IMR-90 (cell line): ENCODE measurements at regions not wholly inside any gene's neighbourhood (a gene's known extent, or its start where the extent isn't known, plus 50 kb on each side); places are given as distances from the start of the nearest gene placed in this dataset.

Experiments
- ATAC-seq: fragments of 200-7000 bp; cut with Tn5 transposase; 2 replicates; pipeline ENCODE4 v1.9.1; 2020; ENCODE audit warnings: low read depth, mild to moderate bottlenecking, moderate library complexity
- BruUV-seq: library from RNA; stranded (reverse); fragments of 400-500 nt; replicated peaks from 2 replicates; lab custom pipeline; 2021; lab: Mats Ljungman, UMichigan
- CTCF ChIA-PET: fragments of 300-600 bp; formaldehyde crosslinking; extraction: SDS; loops from one replicate; lab custom pipeline; 2021; ENCODE audit warnings: antibody characterized with exemption; lab: Yijun Ruan, JAX
- POLR2A ChIA-PET: fragments of 300-600 bp; sonication (Branson Sonifier 250); formaldehyde crosslinking; loops from one replicate; lab custom pipeline; 2022; ENCODE audit warnings: antibody characterized with exemption; ENCODE audit not compliant: unreplicated experiment; lab: Charles Lee
- DNase-seq: peaks from one replicate; pipeline ENCODE4 v3.0.0; 2013
- H2AFZ ChIP-seq: replicated peaks from 2 replicates; pipeline ENCODE3; 2013; ENCODE audit warnings: low read length, mild to moderate bottlenecking; ENCODE audit not compliant: poor library complexity
- H2AK5ac ChIP-seq: 2 replicates; pipeline ENCODE4 v1.6.1; 2013; ENCODE audit warnings: low read depth, low read length, inconsistent platforms
- H2AK9ac ChIP-seq: replicated peaks from 2 replicates; pipeline ENCODE3; 2013; ENCODE audit warnings: mild to moderate bottlenecking, low read depth, low read length, moderate library complexity; ENCODE audit not compliant: poor library complexity
- H2BK120ac ChIP-seq: 2 replicates; pipeline ENCODE4 v1.6.1; 2013; ENCODE audit warnings: low read depth, low read length, inconsistent platforms
- H2BK15ac ChIP-seq: 3 replicates; pipeline ENCODE4 v1.6.1; 2013; ENCODE audit warnings: low read depth, low read length, inconsistent platforms
- H2BK20ac ChIP-seq: 2 replicates; pipeline ENCODE4 v1.6.1; 2013; ENCODE audit warnings: low read depth, mild to moderate bottlenecking, inconsistent platforms, low read length, moderate library complexity
- H2BK5ac ChIP-seq: 2 replicates; pipeline ENCODE4 v1.6.1; 2013; ENCODE audit warnings: mild to moderate bottlenecking, low read depth, low read length, inconsistent platforms; ENCODE audit not compliant: poor library complexity, severe bottlenecking
- H3K14ac ChIP-seq: replicated peaks from 2 replicates; pipeline ENCODE4 v1.6.1; 2013; ENCODE audit warnings: low read depth, low read length, inconsistent platforms
- H3K18ac ChIP-seq: 2 replicates; pipeline ENCODE4 v1.6.1; 2013; ENCODE audit warnings: low read depth, low read length, control low read depth
- H3K23ac ChIP-seq: 2 replicates; pipeline ENCODE4 v1.6.1; 2013; ENCODE audit warnings: low read depth, low read length, inconsistent platforms
- H3K27ac ChIP-seq: 2 replicates; pipeline ENCODE4 v1.5.1; 2013; ENCODE audit warnings: mild to moderate bottlenecking, control low read depth, low read length; ENCODE audit not compliant: insufficient read depth
- H3K27me3 ChIP-seq: 2 replicates; pipeline ENCODE4 v1.6.1; 2013; ENCODE audit warnings: low read length; ENCODE audit not compliant: control insufficient read depth, insufficient read depth
- H3K36me3 ChIP-seq: 2 replicates; pipeline ENCODE4 v1.6.1; 2013; ENCODE audit warnings: low read length, mixed read lengths; ENCODE audit not compliant: control insufficient read depth, insufficient read depth
- H3K4ac ChIP-seq: 2 replicates; pipeline ENCODE4 v1.6.1; 2013; ENCODE audit warnings: low read depth, low read length, inconsistent platforms
- H3K4me1 ChIP-seq: 2 replicates; pipeline ENCODE4 v1.6.1; 2013; ENCODE audit warnings: low read length, mixed read lengths; ENCODE audit not compliant: control insufficient read depth, insufficient read depth
- H3K4me2 ChIP-seq: 2 replicates; pipeline ENCODE4 v1.6.1; 2013; ENCODE audit warnings: low read depth, mild to moderate bottlenecking, control low read depth, low read length, moderate library complexity
- H3K4me3 ChIP-seq: 2 replicates; pipeline ENCODE4 v1.5.1; 2013; ENCODE audit warnings: low read depth, mild to moderate bottlenecking, control low read depth, low read length, moderate library complexity; ENCODE audit not compliant: insufficient read depth
- H3K56ac ChIP-seq: 2 replicates; pipeline ENCODE4 v1.6.1; 2013; ENCODE audit warnings: low read length, inconsistent platforms; ENCODE audit not compliant: insufficient read depth; ENCODE audit errors: extremely low read depth
- H3K79me1 ChIP-seq, 2 experiments: 2 replicates each; pipeline ENCODE4 v1.6.1; 2013; ENCODE audit warnings: low read length in 2 of 2, inconsistent platforms in 1 of 2, low read depth in 1 of 2
- H3K9ac ChIP-seq: 2 replicates; pipeline ENCODE4 v1.6.1; 2013; ENCODE audit warnings: low read depth, low read length, control low read depth
- H3K9me1 ChIP-seq: 2 replicates; pipeline ENCODE4 v1.6.1; 2013; ENCODE audit warnings: low read length, inconsistent platforms; ENCODE audit not compliant: insufficient read depth
- H3K9me3 ChIP-seq: 2 replicates; pipeline ENCODE4 v1.6.1; 2013; ENCODE audit warnings: low read length; ENCODE audit not compliant: control insufficient read depth, insufficient read depth
- H4K20me1 ChIP-seq: 2 replicates; pipeline ENCODE4 v1.6.1; 2013; ENCODE audit warnings: low read length, inconsistent platforms; ENCODE audit not compliant: insufficient read depth
- H4K5ac ChIP-seq: 2 replicates; pipeline ENCODE4 v1.6.1; 2013; ENCODE audit warnings: mild to moderate bottlenecking, low read depth, low read length, control low read depth
- H4K8ac ChIP-seq, 2 experiments: 2 replicates each; pipeline ENCODE4 v1.6.1; 2013; ENCODE audit warnings: low read depth in 2 of 2, low read length in 2 of 2, control low read depth in 1 of 2, inconsistent platforms in 1 of 2
- H4K91ac ChIP-seq: 2 replicates; pipeline ENCODE4 v1.6.1; 2013; ENCODE audit warnings: low read depth, low read length, inconsistent platforms; ENCODE audit not compliant: insufficient read depth
- BHLHE40 ChIP-seq: fragments of 150-350 bp; IDR thresholded peaks from 2 replicates; pipeline ENCODE4 v1.6.1; 2016; ENCODE audit warnings: mild to moderate bottlenecking, low read depth, low read length
- CHD1 ChIP-seq: IDR thresholded peaks from 2 replicates; pipeline ENCODE4 v1.6.1; 2012; ENCODE audit warnings: low read depth, low read length, improper control_type of control experiment
- ELK1 ChIP-seq: fragments of 150-350 bp; IDR thresholded peaks from 2 replicates; pipeline ENCODE4 v1.6.1; 2016; ENCODE audit warnings: low read depth, mild to moderate bottlenecking, low read length, moderate library complexity, borderline replicate concordance
- MAZ ChIP-seq: IDR thresholded peaks from 2 replicates; pipeline ENCODE4 v1.6.1; 2012; ENCODE audit warnings: low read depth, mild to moderate bottlenecking, low read length, improper control_type of control experiment, moderate library complexity, borderline replicate concordance
- MXI1 ChIP-seq: IDR thresholded peaks from 2 replicates; pipeline ENCODE4 v1.6.1; 2012; ENCODE audit warnings: low read depth, mild to moderate bottlenecking, low read length, moderate library complexity, borderline replicate concordance
- NFE2L2 ChIP-seq: fragments of 150-350 bp; IDR thresholded peaks from 2 replicates; pipeline ENCODE4 v1.6.1; 2016; ENCODE audit warnings: low read depth, mild to moderate bottlenecking, low read length
- POLR2A ChIP-seq: IDR thresholded peaks from 2 replicates; pipeline ENCODE4 v1.6.1; 2012; ENCODE audit warnings: mild to moderate bottlenecking, low read depth, low read length
- RAD21 ChIP-seq: IDR thresholded peaks from 2 replicates; pipeline ENCODE4 v1.6.1; 2012; ENCODE audit warnings: low read length, improper control_type of control experiment
- RFX5 ChIP-seq: IDR thresholded peaks from 2 replicates; pipeline ENCODE4 v1.8.0; 2012; ENCODE audit warnings: low read depth, mild to moderate bottlenecking, low read length, moderate library complexity
- SMC3 ChIP-seq: fragments of 150-350 bp; IDR thresholded peaks from 2 replicates; pipeline ENCODE4 v1.6.1; 2016; ENCODE audit warnings: low read depth, mild to moderate bottlenecking, antibody characterized with exemption, low read length, moderate library complexity
- WGBS, 2 experiments: methylation state at CpG; one replicate each; pipeline versions ENCODE4 v1.1.5 to v1.1.7; 2013; ENCODE audit warnings: missing lambda C conversion rate in 2 of 2; ENCODE audit not compliant: insufficient read length in 1 of 2; ENCODE audit errors: extremely low coverage in 2 of 2; 5-methylcytosine and 5-hydroxymethylcytosine counted together
- dilution Hi-C: fragments of 300-500 bp; cut with HindIII; formaldehyde crosslinking; loops from one replicate; pipeline ENCODE4 v1.14.3; 2018; ENCODE audit warnings: low sequenced_read_pairs; ENCODE audit not compliant: unreplicated experiment
- in situ Hi-C: fragments of 300-500 bp; cut with MboI; formaldehyde crosslinking; loops from 3 replicates; pipeline ENCODE4 v1.14.3; 2019; ENCODE audit warnings: low sequenced_read_pairs, inconsistent platforms, mixed read lengths
- intact Hi-C: fragments of 100-400 bp; cut with micrococcal nuclease; formaldehyde crosslinking; loops from 2 replicates; pipeline ENCODE4 v1.10.0; 2022
- TF ChIP-seq, protein P1 (sequence below): fragments of 150-350 bp; IDR thresholded peaks from 2 replicates; pipeline ENCODE4 v1.6.1; 2017; ENCODE audit warnings: mild to moderate bottlenecking, antibody characterized with exemption, low read length, low read depth
- TF ChIP-seq, protein P2 (sequence below): conservative IDR thresholded peaks from 2 replicates; pipeline ENCODE4 v1.5.1; 2012; ENCODE audit warnings: mild to moderate bottlenecking, low read depth, low read length, improper control_type of control experiment

DNA sequence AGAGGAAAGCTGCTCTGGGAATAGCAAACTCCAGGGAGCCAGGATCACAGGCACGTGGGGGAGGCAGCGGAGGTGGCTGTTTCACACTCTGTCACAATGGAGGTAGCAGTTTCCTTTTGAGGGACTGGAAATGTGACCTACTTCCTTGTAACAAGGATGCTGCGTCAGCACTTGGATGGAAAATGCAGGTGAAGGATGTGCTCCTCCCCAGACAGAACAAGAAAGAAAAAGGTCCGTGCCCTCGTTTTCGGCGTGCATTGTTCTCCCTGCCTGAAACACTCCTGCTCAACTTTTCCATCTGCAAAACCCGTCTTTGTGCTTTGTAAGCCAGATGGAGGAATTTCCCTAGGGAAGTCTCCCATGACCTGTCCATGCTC, 55.1 kb upstream of the SH3PXD2B start:
- no TSS peak for BruUV-seq
- Histone ChIP-seq H3K9ac (no peak overlapping the region), H2BK15ac (no peak overlapping the region), H3K4me1 (no peaks in the 10 kb centered on the region), H3K27ac (no peak overlapping the region), H3K4me3 (no peak overlapping the region), H3K79me1 (no peaks in the 10 kb centered on the region), H4K8ac (no peak overlapping the region), H3K9me3 (peaks cover 3% of the 10 kb centered on the region; the same call in 1 of the 2 replicates), H2BK5ac (no peak overlapping the region), H2BK20ac (no peak overlapping the region), H2AFZ (no peak overlapping the region), H2AK9ac (peak overlapping the region; percentile 55), H4K20me1 (no peaks in the 10 kb centered on the region), H4K91ac (no peak overlapping the region), H2BK120ac (no peak overlapping the region), H3K18ac (no peak overlapping the region), H3K14ac (no peak overlapping the region), H3K9me1 (no peaks in the 10 kb centered on the region), H3K4me2 (no peak overlapping the region), H3K23ac (no peak overlapping the region), H3K27me3 (peaks cover 41% of the 10 kb centered on the region), H2AK5ac (no peak overlapping the region), H3K56ac (no peak overlapping the region), H3K36me3 (no peaks in the 10 kb centered on the region), H3K4ac (no peak overlapping the region), H4K5ac (no peak overlapping the region)
- in situ Hi-C loops (no loop called here), intact Hi-C loops (no loop called here), dilution Hi-C loops (no loop called here)
- WGBS, 2 experiments, result no CpG with 5 or more reads among the region's 8 CpGs
- ATAC-seq, result no peak
- no peak for TF ChIP-seq BHLHE40
- TF ChIP-seq CHD1, result no peak
- TF ChIP-seq RAD21, result no peak
- no peak for TF ChIP-seq RFX5
- no peak for TF ChIP-seq ELK1
- no peak for TF ChIP-seq MXI1
- TF ChIP-seq, protein P1, sequence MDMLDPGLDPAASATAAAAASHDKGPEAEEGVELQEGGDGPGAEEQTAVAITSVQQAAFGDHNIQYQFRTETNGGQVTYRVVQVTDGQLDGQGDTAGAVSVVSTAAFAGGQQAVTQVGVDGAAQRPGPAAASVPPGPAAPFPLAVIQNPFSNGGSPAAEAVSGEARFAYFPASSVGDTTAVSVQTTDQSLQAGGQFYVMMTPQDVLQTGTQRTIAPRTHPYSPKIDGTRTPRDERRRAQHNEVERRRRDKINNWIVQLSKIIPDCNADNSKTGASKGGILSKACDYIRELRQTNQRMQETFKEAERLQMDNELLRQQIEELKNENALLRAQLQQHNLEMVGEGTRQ, result no peak
- TF ChIP-seq, protein P2, sequence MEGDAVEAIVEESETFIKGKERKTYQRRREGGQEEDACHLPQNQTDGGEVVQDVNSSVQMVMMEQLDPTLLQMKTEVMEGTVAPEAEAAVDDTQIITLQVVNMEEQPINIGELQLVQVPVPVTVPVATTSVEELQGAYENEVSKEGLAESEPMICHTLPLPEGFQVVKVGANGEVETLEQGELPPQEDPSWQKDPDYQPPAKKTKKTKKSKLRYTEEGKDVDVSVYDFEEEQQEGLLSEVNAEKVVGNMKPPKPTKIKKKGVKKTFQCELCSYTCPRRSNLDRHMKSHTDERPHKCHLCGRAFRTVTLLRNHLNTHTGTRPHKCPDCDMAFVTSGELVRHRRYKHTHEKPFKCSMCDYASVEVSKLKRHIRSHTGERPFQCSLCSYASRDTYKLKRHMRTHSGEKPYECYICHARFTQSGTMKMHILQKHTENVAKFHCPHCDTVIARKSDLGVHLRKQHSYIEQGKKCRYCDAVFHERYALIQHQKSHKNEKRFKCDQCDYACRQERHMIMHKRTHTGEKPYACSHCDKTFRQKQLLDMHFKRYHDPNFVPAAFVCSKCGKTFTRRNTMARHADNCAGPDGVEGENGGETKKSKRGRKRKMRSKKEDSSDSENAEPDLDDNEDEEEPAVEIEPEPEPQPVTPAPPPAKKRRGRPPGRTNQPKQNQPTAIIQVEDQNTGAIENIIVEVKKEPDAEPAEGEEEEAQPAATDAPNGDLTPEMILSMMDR, result no peak
- no peak for TF ChIP-seq SMC3
- no peak for TF ChIP-seq MAZ
- no peak for TF ChIP-seq NFE2L2
- TF ChIP-seq POLR2A, result no peak
- ChIA-PET CTCF (no interaction called here), POLR2A (no interaction called here)
- no peak for DNase-seq
